ENCODE measurements at regions not wholly inside any gene's neighbourhood (a gene's known extent, or its start where the extent isn't known, plus 50 kb on each side); places are given as distances from the start of the nearest gene placed in this dataset.
A peak's percentile ranks its signal among the peaks of the same experiment; 100 is the strongest.
"Not testable (repeated sequence)": the region's sequence is repeated elsewhere in the genome, so short reads cannot be mapped to it uniquely, and the experiment has no call there.

- no peak for ATAC-seq
- no peak for DNase-seq
- Mint-ChIP-seq H3K4me3 (no peak overlapping the region), H3K4me1 (no peaks in the 10 kb centered on the region), H3K36me3 (peaks cover 2% of the 10 kb centered on the region), H3K27me3 (peaks cover 21% of the 10 kb centered on the region), H3K9me3 (ENCODE audit: low read depth) (peaks cover 7% of the 10 kb centered on the region), H3K27ac (no peak overlapping the region)
- CTCF ChIA-PET = no interaction called here
Measured at GRCh38 chr11:11202885-11203284, 150.2 kb downstream of the CSNK2A3 start.

DNA sequence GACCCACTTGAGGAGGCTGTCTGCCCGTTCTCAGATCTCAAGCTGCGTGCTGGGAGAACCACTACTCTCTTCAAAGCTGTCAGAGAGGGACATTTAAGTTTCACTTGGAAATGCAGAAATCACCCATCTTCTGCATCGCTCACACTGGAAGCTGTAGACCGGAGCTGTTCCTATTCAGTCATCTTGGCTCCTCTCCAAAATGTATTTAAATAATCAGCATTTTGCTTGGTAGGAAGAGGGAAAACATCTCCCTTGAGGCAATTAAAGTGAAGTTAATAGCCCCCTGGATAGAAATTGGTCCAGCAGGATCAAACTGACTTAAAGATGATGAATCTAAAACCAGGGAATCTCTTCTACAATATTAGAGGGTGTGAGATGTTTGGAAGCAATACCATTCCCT is 151.7 kb downstream of the CSNK2A3 start:
- H3K36me3 Mint-ChIP-seq; H3K27ac Mint-ChIP-seq; CTCF ChIA-PET; H3K4me3 Mint-ChIP-seq; ATAC-seq; H3K4me1 Mint-ChIP-seq; H3K9me3 Mint-ChIP-seq (ENCODE audit: low read depth); DNase-seq: not testable (repeated sequence)
- H3K27me3 Mint-ChIP-seq = peaks cover 18% of the 10 kb centered on the region

DNA sequence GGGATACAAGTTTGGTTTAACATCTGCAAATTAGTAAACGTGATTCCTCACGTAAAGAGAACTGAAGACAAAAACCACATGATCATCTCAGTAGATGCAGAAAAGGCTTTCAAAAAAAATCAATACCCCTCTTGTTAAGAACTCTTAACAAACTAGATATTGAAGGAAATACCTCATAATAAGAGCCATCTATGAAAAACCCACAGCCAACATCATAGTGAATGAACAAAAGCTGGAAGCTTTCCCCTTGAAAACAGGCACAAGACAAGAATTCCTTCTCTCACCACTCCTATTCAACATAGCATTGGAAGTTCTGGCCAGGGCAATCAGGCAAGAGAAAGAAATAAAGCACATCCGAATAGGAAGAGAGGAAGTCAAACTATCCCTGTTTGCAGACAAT is 160.5 kb downstream of the CSNK2A3 start:
- no peak for ATAC-seq
- no peak overlapping the region for H3K4me3 Mint-ChIP-seq
- H3K9me3 Mint-ChIP-seq (ENCODE audit: low read depth) = peaks cover 2% of the 10 kb centered on the region
- no peaks in the 10 kb centered on the region for H3K36me3 Mint-ChIP-seq
- no peak overlapping the region for H3K27ac Mint-ChIP-seq
- peaks cover 12% of the 10 kb centered on the region for H3K27me3 Mint-ChIP-seq
- no peak for DNase-seq
- CTCF ChIA-PET = interaction anchor here (1.0 to 1.4 kb wide), 2 partner anchors 36 to 164 kb away, joined by 3 read pairs; no protein-coding TSS in a partner anchor
- no peaks in the 10 kb centered on the region for H3K4me1 Mint-ChIP-seq

DNA sequence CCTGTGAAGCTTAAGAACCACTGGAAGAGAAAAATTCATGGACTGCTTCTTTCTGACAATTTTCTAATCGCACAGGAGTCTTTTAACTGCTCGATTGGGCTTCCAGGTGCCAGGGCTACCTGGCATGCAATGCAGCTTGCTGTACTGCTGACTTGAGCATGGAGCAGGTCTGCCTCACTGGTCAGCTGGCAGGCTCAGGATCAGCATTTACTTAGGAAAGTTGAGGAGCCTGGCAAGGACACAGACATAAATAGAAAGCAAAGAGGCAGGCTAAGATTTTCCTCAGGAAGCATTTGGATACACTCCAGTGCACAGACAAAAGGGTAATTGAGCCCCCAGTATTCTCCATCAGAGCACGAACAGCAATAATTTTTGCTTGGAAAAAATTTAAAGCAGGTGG is 163.5 kb downstream of the CSNK2A3 start:
- no peak for ATAC-seq
- Mint-ChIP-seq H3K27me3 (peaks cover 9% of the 10 kb centered on the region), H3K9me3 (ENCODE audit: low read depth) (peaks cover 2% of the 10 kb centered on the region), H3K27ac (no peak overlapping the region), H3K4me3 (no peak overlapping the region), H3K4me1 (no peaks in the 10 kb centered on the region), H3K36me3 (no peaks in the 10 kb centered on the region)
- no peak for DNase-seq
- CTCF ChIA-PET = no interaction called here

DNA sequence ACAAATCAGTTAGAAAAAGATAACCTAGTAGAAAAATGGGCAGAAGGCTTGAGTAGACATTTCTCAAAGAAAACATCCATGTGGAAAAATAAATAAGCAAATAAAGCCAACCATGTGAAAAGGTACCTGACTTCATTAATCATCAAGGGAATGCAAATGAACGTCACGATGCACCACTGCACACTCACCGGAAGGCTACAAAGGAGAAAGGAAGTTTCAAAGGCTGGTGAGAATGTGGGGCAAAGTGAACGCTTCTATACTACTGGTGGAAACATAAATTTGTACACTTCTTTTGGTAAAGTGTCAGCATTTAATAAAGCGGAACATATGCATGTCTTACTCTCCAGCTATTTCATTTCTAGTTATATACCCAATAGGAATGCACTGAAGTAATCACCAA is 166.8 kb downstream of the CSNK2A3 start:
- peaks cover 4% of the 10 kb centered on the region for H3K27me3 Mint-ChIP-seq
- no peak overlapping the region for H3K27ac Mint-ChIP-seq
- H3K4me1 Mint-ChIP-seq = no peaks in the 10 kb centered on the region
- H3K36me3 Mint-ChIP-seq = no peaks in the 10 kb centered on the region
- CTCF ChIA-PET = no interaction called here
- no peak for DNase-seq
- no peak for ATAC-seq
- H3K9me3 Mint-ChIP-seq (ENCODE audit: low read depth) = no peaks in the 10 kb centered on the region
- no peak overlapping the region for H3K4me3 Mint-ChIP-seq

DNA sequence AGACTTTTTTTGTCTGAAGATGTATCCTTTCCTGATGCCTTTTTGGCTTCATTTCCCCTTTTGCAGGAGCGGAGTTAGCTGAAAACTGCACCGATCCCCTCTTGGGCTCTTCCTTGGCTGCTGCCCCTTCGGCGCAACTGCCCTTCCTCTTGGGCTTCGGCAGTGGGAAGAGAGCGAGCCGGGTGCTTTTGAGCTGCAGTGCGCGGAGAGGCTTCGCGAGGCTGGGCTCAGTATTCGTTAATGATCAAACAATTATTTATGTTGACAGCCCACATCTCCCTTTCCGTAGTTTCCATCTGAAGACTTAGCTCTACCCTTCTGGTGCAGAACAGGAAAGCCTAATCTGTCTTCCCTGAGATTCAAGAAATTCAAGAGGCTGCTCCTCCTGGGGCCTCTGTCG is 170.8 kb downstream of the CSNK2A3 start:
- Mint-ChIP-seq H3K36me3 (no peaks in the 10 kb centered on the region), H3K4me1 (no peaks in the 10 kb centered on the region), H3K4me3 (no peak overlapping the region), H3K27ac (no peak overlapping the region), H3K9me3 (ENCODE audit: low read depth) (no peaks in the 10 kb centered on the region), H3K27me3 (peaks cover 5% of the 10 kb centered on the region)
- ATAC-seq (no peak), DNase-seq (no peak)
- CTCF ChIA-PET = no interaction called here

DNA sequence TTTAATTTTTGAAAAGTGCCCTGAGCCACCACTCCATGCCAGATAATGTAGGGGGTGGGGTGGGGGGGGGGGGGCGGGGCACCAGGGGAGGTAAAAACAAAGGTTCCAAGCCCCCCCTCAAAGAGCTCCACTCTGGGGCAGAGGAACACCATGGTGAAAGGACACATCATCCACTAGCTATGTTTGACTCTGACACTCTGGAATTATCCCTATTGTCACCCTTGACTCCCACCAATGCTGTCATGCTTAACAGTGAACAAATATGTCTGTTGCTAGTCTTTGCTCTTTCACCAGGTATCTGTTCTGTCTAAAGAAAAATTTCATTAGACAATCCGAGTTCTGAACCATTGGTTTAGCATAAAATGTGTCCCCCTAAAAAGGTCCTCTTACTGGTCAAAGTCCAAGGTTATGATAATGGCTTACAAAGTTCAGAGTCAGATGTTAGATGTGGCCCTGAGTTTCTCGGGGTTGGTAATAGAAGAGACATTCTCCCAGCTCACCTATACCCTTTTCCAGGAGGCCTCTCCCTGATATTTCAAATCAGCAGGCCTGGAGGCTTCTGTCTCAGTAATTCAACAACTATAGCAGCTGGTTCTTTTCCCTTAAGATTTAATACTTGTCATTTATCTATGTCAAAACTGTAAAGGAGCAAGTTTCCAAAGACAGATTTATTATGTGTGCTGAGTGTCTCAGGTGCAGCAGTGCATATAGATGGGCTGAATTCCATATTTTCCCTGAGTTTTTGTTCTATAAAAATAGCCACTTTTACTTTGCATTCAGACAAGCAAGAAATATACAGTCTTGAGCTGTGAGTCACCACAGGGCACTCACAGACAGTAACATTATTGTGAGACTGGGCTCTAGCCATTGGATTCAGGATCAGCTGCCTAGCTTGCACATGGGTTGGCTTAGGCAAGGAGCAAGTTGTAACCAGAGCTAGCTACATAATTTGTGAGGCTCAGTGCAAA is 174.1 kb downstream of the CSNK2A3 start:
- DNase-seq (no peak), ATAC-seq (no peak)
- no peak overlapping the region for H3K27ac Mint-ChIP-seq
- no peaks in the 10 kb centered on the region for H3K4me1 Mint-ChIP-seq
- no peaks in the 10 kb centered on the region for H3K36me3 Mint-ChIP-seq
- H3K27me3 Mint-ChIP-seq = peaks cover 5% of the 10 kb centered on the region
- H3K4me3 Mint-ChIP-seq = no peak overlapping the region
- H3K9me3 Mint-ChIP-seq (ENCODE audit: low read depth) = no peaks in the 10 kb centered on the region
- CTCF ChIA-PET = interaction anchor here (0.5 kb wide), 1 partner anchor 314 kb away, joined by 3 read pairs; no protein-coding TSS in a partner anchor

GRCh38 chr11:11177156-11177808 is 175.8 kb downstream of the CSNK2A3 start:
- Mint-ChIP-seq H3K27ac (no peak overlapping the region), H3K9me3 (ENCODE audit: low read depth) (no peaks in the 10 kb centered on the region), H3K36me3 (no peaks in the 10 kb centered on the region), H3K4me1 (peaks cover 2% of the 10 kb centered on the region), H3K4me3 (no peak overlapping the region), H3K27me3 (peaks cover 7% of the 10 kb centered on the region)
- CTCF ChIA-PET = no interaction called here
- ATAC-seq (no peak), DNase-seq (no peak)

- Mint-ChIP-seq H3K4me3 (no peak overlapping the region), H3K9me3 (ENCODE audit: low read depth) (no peaks in the 10 kb centered on the region), H3K36me3 (no peaks in the 10 kb centered on the region), H3K4me1 (peaks cover 18% of the 10 kb centered on the region), H3K27ac (no peak overlapping the region), H3K27me3 (peaks cover 5% of the 10 kb centered on the region)
- no peak for DNase-seq
- CTCF ChIA-PET = interaction anchor here (0.8 to 1.1 kb wide), 2 partner anchors 17 to 41 kb away, joined by 3 read pairs; no protein-coding TSS in a partner anchor
- ATAC-seq = no peak
Measured at GRCh38 chr11:11173316-11174025, 179.6 kb downstream of the CSNK2A3 start.

GRCh38 chr11:11171854-11172253 is 181.2 kb downstream of the CSNK2A3 start:
- H3K4me1 Mint-ChIP-seq = peaks cover 18% of the 10 kb centered on the region
- H3K9me3 Mint-ChIP-seq (ENCODE audit: low read depth) = no peaks in the 10 kb centered on the region
- DNase-seq (peak; percentile 76), ATAC-seq (peak; percentile 89)
- no peaks in the 10 kb centered on the region for H3K36me3 Mint-ChIP-seq
- CTCF ChIA-PET = interaction anchor here (0.5 kb wide), 1 partner anchor 1428 kb away, joined by 3 read pairs; no protein-coding TSS in a partner anchor
- no peak overlapping the region for H3K4me3 Mint-ChIP-seq
- no peak overlapping the region for H3K27ac Mint-ChIP-seq
- H3K27me3 Mint-ChIP-seq = peaks cover 5% of the 10 kb centered on the region

DNA sequence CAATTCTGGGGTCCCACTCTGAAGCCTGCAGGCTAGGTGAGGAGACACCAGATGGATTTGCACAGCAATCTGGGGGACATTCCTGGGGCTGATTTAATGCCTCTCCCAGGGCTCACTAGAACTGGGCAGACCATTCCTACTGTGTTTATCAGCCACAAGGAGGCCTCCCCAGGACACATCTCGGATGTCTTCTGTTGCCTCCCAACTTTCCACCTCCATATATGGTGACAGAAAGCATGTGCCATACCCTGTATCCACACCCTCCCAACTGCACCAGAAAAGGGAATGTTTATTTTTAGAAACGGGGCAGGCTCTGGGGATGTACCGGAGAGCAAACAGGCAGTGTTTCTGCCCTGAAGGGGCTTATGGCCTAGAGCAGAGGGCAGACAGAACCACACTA is 181.8 kb downstream of the CSNK2A3 start:
- Mint-ChIP-seq H3K27me3 (peaks cover 5% of the 10 kb centered on the region), H3K27ac (no peak overlapping the region), H3K9me3 (ENCODE audit: low read depth) (no peaks in the 10 kb centered on the region), H3K4me1 (peaks cover 18% of the 10 kb centered on the region), H3K4me3 (no peak overlapping the region), H3K36me3 (no peaks in the 10 kb centered on the region)
- DNase-seq = no peak
- ATAC-seq = no peak
- CTCF ChIA-PET = no interaction called here

GRCh38 chr11:11170352-11171084 is 182.5 kb downstream of the CSNK2A3 start:
- H3K27ac Mint-ChIP-seq = no peak overlapping the region
- H3K4me3 Mint-ChIP-seq = no peak overlapping the region
- H3K27me3 Mint-ChIP-seq = peaks cover 6% of the 10 kb centered on the region
- no peaks in the 10 kb centered on the region for H3K9me3 Mint-ChIP-seq (ENCODE audit: low read depth)
- ATAC-seq (no peak), DNase-seq (no peak)
- H3K4me1 Mint-ChIP-seq = peaks cover 18% of the 10 kb centered on the region
- CTCF ChIA-PET = interaction anchor here (1.2 kb wide), 1 partner anchor 17 kb away, joined by 3 read pairs; no protein-coding TSS in a partner anchor
- H3K36me3 Mint-ChIP-seq = no peaks in the 10 kb centered on the region
